Body of pancreas (tissue), 4 donors: ENCODE measurements at regions not wholly inside any gene's neighbourhood (a gene's known extent, or its start where the extent isn't known, plus 50 kb on each side); places are given as distances from the start of the nearest gene placed in this dataset.
A peak's percentile ranks its signal among the peaks of the same experiment; 100 is the strongest.

Experiments used
- ATAC-seq: fragments of 150-250 bp; one replicate; pipeline ENCODE4 v1.9.1; 2016
- DNase-seq, 4 donors: peaks; one replicate each; pipeline ENCODE4 v3.0.0-alpha.2; 2019
- H3K27ac ChIP-seq, 4 donors: fragments of 200-600 bp; sonication (generic); 1 replicate in 3 of 4; 2 replicates in 1 of 4; pipeline versions ENCODE4 v1.5.1 to v1.6.1; 2016 to 2019; ENCODE audit warnings: mild to moderate bottlenecking in 1 of 4, mixed read lengths in 1 of 4, moderate library complexity in 1 of 4
- H3K27me3 ChIP-seq, 2 donors: fragments of 200-600 bp; sonication (generic); one replicate each; pipeline ENCODE4 v1.6.0; 2016; ENCODE audit warnings: mild to moderate bottlenecking in 1 of 2
- H3K36me3 ChIP-seq, 2 donors: fragments of 200-600 bp; sonication (generic); replicated peaks in 1 of 2; 2 replicates each; pipeline ENCODE4 v1.5.1; 2016; ENCODE audit warnings: low read depth in 2 of 2; ENCODE audit not compliant: insufficient read depth in 1 of 2
- H3K4me1 ChIP-seq: fragments of 200-600 bp; sonication (generic); one replicate; pipeline ENCODE4 v1.6.0; 2016
- H3K4me3 ChIP-seq, 2 donors: fragments of 200-600 bp; sonication (generic); 1 replicate in 1 of 2; 2 replicates in 1 of 2; pipeline ENCODE4 v1.5.1; 2016 to 2019
- H3K9me3 ChIP-seq, 3 donors: fragments of 200-600 bp; sonication (generic); 1 replicate in 2 of 3; 2 replicates in 1 of 3; pipeline ENCODE4 v1.5.1; 2016
- CTCF ChIP-seq, 7 experiments: fragments of 450-650 bp in 4 of 7; fragments of 200-600 bp in 3 of 7; sonication (generic) in 3 of 7; IDR thresholded peaks; one replicate each; pipeline ENCODE4 v1.5.1; 2016 to 2019; ENCODE audit warnings: antibody characterized with exemption in 7 of 7
- POLR2A ChIP-seq, 3 donors: fragments of 450-650 bp; IDR thresholded peaks; one replicate each; pipeline ENCODE4 v1.6.1; 2016; ENCODE audit warnings: antibody characterized with exemption in 3 of 3, mild to moderate bottlenecking in 2 of 3
- WGBS, 2 donors: methylation state at CpG; one replicate each; pipeline ENCODE4 v1.1.5; 2017; 5-methylcytosine and 5-hydroxymethylcytosine counted together
- intact Hi-C: fragments of 100-400 bp; cut with DNase I; formaldehyde crosslinking; loops from one replicate; pipeline ENCODE4 v1.15.1; 2023

- DNase-seq = no peak
- H3K9me3 ChIP-seq = no peaks in the 10 kb centered on the region
- no peaks in the 10 kb centered on the region for H3K36me3 ChIP-seq
- peaks cover 29% of the 10 kb centered on the region for H3K4me1 ChIP-seq
- no peak overlapping the region for H3K4me3 ChIP-seq
- intact Hi-C loops = loop anchor here (5.0 to 10.0 kb wide), 2 partner anchors 82 to 274 kb away; no protein-coding TSS in a partner anchor
- no peak for ATAC-seq
- 76 to 81% methylated on average over 10 to 11 of the region's 11 CpGs for WGBS, 2 donors
- no peaks in the 10 kb centered on the region for H3K27me3 ChIP-seq
- no peak overlapping the region for H3K27ac ChIP-seq
- no peak for TF ChIP-seq POLR2A (IDR thresholded peaks at IDR 0.05)
- no peak for TF ChIP-seq CTCF (IDR thresholded peaks at IDR 0.05)
Measured at GRCh38 chr15:31486506-31486905, 159.9 kb downstream of the KLF13 start.

GRCh38 chr15:31486906-31487695, 160.5 kb downstream of the KLF13 start:
- Histone ChIP-seq H3K36me3 (no peaks in the 10 kb centered on the region), H3K4me3 (no peak overlapping the region), H3K27me3 (no peaks in the 10 kb centered on the region), H3K4me1 (peaks cover 29% of the 10 kb centered on the region), H3K27ac (no peak overlapping the region), H3K9me3 (no peaks in the 10 kb centered on the region)
- no peak for DNase-seq
- no peak for TF ChIP-seq CTCF (IDR thresholded peaks at IDR 0.05)
- TF ChIP-seq POLR2A (IDR thresholded peaks at IDR 0.05) = no peak
- intact Hi-C loops = loop anchor here (5.0 to 10.0 kb wide), 2 partner anchors 82 to 275 kb away; no protein-coding TSS in a partner anchor
- no peak for ATAC-seq
- WGBS, 2 donors = 93 to 94% methylated on average over 19 of the region's 19 CpGs

GRCh38 chr15:31487811-31488436, 161.3 kb downstream of the KLF13 start:
- TF ChIP-seq CTCF (IDR thresholded peaks at IDR 0.05) = peak in 3 of 7 experiments; percentile 6 to 29 (median 25)
- no peak for TF ChIP-seq POLR2A (IDR thresholded peaks at IDR 0.05)
- Histone ChIP-seq H3K4me3 (no peak overlapping the region), H3K36me3 (no peaks in the 10 kb centered on the region), H3K9me3 (no peaks in the 10 kb centered on the region), H3K27me3 (no peaks in the 10 kb centered on the region), H3K27ac (peak overlapping the region; percentile 1 to 40 (median 33)), H3K4me1 (peaks cover 29% of the 10 kb centered on the region)
- intact Hi-C loops = loop anchor here (5.0 to 10.0 kb wide), 2 partner anchors 83 to 276 kb away; no protein-coding TSS in a partner anchor
- DNase-seq (peak; percentile 36 to 63 (median 46)), ATAC-seq (peak; percentile 3)
- 20 to 30% methylated on average over 2 to 6 of the region's 6 CpGs for WGBS, 2 donors

- intact Hi-C loops = loop anchor here (5.0 to 10.0 kb wide), 2 partner anchors 84 to 276 kb away; no protein-coding TSS in a partner anchor
- WGBS, 2 donors = 13 to 22% methylated on average over 5 to 7 of the region's 7 CpGs
Measured at GRCh38 chr15:31488437-31489204, 162.0 kb downstream of the KLF13 start.

More at GRCh38 chr15:31488437-31489204, 162.0 kb downstream of the KLF13 start:
- Histone ChIP-seq H3K27me3 (no peaks in the 10 kb centered on the region), H3K9me3 (no peaks in the 10 kb centered on the region), H3K4me3 (no peak overlapping the region), H3K27ac (peak overlapping the region; percentile 6 to 43 (median 34)), H3K4me1 (peaks cover 29% of the 10 kb centered on the region), H3K36me3 (no peaks in the 10 kb centered on the region)
- peak; percentile 60 to 83 (median 72) for DNase-seq
- TF ChIP-seq POLR2A (IDR thresholded peaks at IDR 0.05) (no peak), CTCF (IDR thresholded peaks at IDR 0.05) (peak; percentile 85 to 99 (median 98))
- ATAC-seq = peak; percentile 90
